MM.1S (cell line): ENCODE measurements at regions not wholly inside any gene's neighbourhood (a gene's known extent, or its start where the extent isn't known, plus 50 kb on each side); places are given as distances from the start of the nearest gene placed in this dataset.

Source experiments
- DNase-seq: peaks from one replicate; pipeline ENCODE4 v3.0.0-alpha.2; 2015
- H2AFZ ChIP-seq: fragments of 300-600 bp; sonication (generic); 2 replicates; pipeline ENCODE4 v1.6.0; 2016; ENCODE audit warnings: antibody characterized with exemption, low read length
- H3F3A ChIP-seq: fragments of 300-600 bp; sonication (generic); 2 replicates; pipeline ENCODE4 v1.6.1; 2016; ENCODE audit warnings: mild to moderate bottlenecking, antibody characterized with exemption, low read length, moderate library complexity, mixed read lengths; ENCODE audit not compliant: insufficient read depth
- H3K27ac ChIP-seq: fragments of 300-600 bp; sonication (generic); 2 replicates; pipeline ENCODE4 v1.5.1; 2016; ENCODE audit warnings: mild to moderate bottlenecking, low read length
- H3K27me3 ChIP-seq: fragments of 300-600 bp; sonication (generic); replicated peaks from 2 replicates; pipeline ENCODE4 v1.6.0; 2016; ENCODE audit warnings: low read length; ENCODE audit not compliant: insufficient read depth
- H3K36me3 ChIP-seq: fragments of 300-600 bp; sonication (generic); replicated peaks from 2 replicates; pipeline ENCODE4 v1.6.1; 2016; ENCODE audit warnings: mild to moderate bottlenecking, low read length, mixed read lengths; ENCODE audit not compliant: insufficient read depth
- H3K4me1 ChIP-seq: fragments of 300-600 bp; sonication (generic); 2 replicates; pipeline ENCODE4 v1.6.1; 2016; ENCODE audit warnings: low read length, mixed read lengths
- H3K4me2 ChIP-seq: fragments of 300-600 bp; sonication (generic); 2 replicates; pipeline ENCODE4 v1.6.0; 2016; ENCODE audit warnings: low read depth, low read length
- H3K4me3 ChIP-seq: fragments of 300-600 bp; sonication (generic); 2 replicates; pipeline ENCODE4 v1.5.1; 2016; ENCODE audit warnings: low read length, mixed read lengths
- H3K79me2 ChIP-seq: fragments of 300-600 bp; sonication (generic); 2 replicates; pipeline ENCODE4 v1.6.1; 2016; ENCODE audit warnings: mixed run types, low read length, mixed read lengths
- H3K9ac ChIP-seq: fragments of 300-600 bp; sonication (generic); 2 replicates; pipeline ENCODE4 v1.6.1; 2016; ENCODE audit warnings: low read length, mixed read lengths
- H3K9me2 ChIP-seq: fragments of 300-600 bp; sonication (generic); replicated peaks from 2 replicates; pipeline ENCODE4 v1.6.1; 2016; ENCODE audit warnings: mild to moderate bottlenecking, low read length, mixed read lengths; ENCODE audit not compliant: insufficient read depth
- H3K9me3 ChIP-seq: fragments of 300-600 bp; sonication (generic); replicated peaks from 2 replicates; pipeline ENCODE4 v1.6.1; 2016; ENCODE audit warnings: mild to moderate bottlenecking, low read length, mixed read lengths; ENCODE audit not compliant: insufficient read depth
- H4K20me1 ChIP-seq: fragments of 300-600 bp; sonication (generic); 2 replicates; pipeline ENCODE4 v1.6.1; 2016; ENCODE audit warnings: mild to moderate bottlenecking, low read length, moderate library complexity, mixed read lengths; ENCODE audit not compliant: insufficient read depth
- CTCF ChIP-seq: fragments of 300-600 bp; sonication (generic); IDR thresholded peaks from 2 replicates; pipeline ENCODE4 v1.5.1; 2016; ENCODE audit warnings: antibody characterized with exemption, low read length, mixed read lengths
- EZH2 ChIP-seq: fragments of 300-600 bp; sonication (generic); optimal IDR thresholded peaks from 2 replicates; pipeline ENCODE3; 2017; ENCODE audit warnings: low read depth, mild to moderate bottlenecking, antibody characterized with exemption, low read length, mixed read lengths
- EZH2phosphoT487 ChIP-seq: fragments of 300-600 bp; sonication (generic); IDR thresholded peaks from 2 replicates; pipeline ENCODE4 v1.6.1; 2018; ENCODE audit warnings: antibody characterized with exemption, low read length

GRCh38 chr3:127475391-127475790, 115.1 kb downstream of the TPRA1 start:
- Histone ChIP-seq H3K79me2 (no peaks in the 10 kb centered on the region), H4K20me1 (no peaks in the 10 kb centered on the region), H3K27ac (no peak overlapping the region), H3K9me2 (no peaks in the 10 kb centered on the region), H3K27me3 (peaks cover 13% of the 10 kb centered on the region), H3K9ac (no peak overlapping the region), H3K36me3 (no peaks in the 10 kb centered on the region), H3F3A (no peaks in the 10 kb centered on the region), H3K9me3 (no peaks in the 10 kb centered on the region), H3K4me3 (no peak overlapping the region), H2AFZ (no peak overlapping the region), H3K4me2 (no peak overlapping the region), H3K4me1 (no peaks in the 10 kb centered on the region)
- no peak for DNase-seq
- TF ChIP-seq EZH2 (no peak), CTCF (no peak)

DNA sequence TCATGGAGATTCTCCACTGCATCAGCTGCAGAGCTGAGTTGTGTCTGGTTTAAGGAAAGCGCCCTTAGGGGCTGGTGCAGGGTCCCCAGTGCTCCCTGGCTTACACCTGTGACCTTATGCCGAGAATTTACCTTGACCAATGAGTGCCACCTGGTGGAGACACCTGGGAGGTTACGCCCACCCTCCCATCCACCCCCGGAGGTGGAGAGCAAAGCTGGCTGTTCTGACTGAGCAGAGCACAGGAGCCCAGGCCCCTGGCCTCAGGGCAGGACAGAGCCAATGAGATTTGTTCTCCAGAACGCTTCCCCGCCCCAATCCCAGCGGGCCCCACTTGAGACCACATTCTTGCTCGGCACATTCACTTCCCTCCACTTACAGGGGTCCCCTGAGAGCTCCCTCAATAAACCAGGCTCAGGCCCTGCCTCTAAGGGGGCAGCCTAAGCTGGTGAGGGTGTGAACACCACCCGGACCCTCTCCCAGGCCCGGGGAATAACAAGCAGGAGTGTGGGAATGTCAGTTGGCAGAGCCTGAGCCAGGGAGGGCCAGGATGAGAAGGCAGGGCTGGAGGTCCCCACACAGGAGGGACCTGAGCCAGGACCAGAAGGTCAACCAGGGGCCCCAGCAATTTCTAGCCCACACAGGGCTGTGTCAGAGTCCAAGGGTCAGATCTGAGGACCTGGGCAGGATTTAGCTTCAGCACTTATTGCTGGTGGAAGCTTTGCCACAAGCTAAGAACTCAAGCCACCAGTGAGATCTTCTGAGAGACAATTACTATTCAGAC, 117.1 kb downstream of the TPRA1 start:
- no peaks in the 10 kb centered on the region for H3K9me3 ChIP-seq
- no peaks in the 10 kb centered on the region for H3K36me3 ChIP-seq
- no peak overlapping the region for H3K4me3 ChIP-seq
- H3K4me2 ChIP-seq = no peak overlapping the region
- no peak overlapping the region for H2AFZ ChIP-seq
- TF ChIP-seq CTCF (peak; percentile 48), EZH2phosphoT487 (no peak), EZH2 (no peak)
- H3F3A ChIP-seq = no peaks in the 10 kb centered on the region
- H4K20me1 ChIP-seq = no peaks in the 10 kb centered on the region
- H3K27ac ChIP-seq = no peak overlapping the region
- no peak for DNase-seq
- peaks cover 24% of the 10 kb centered on the region for H3K27me3 ChIP-seq
- no peaks in the 10 kb centered on the region for H3K9me2 ChIP-seq
- H3K9ac ChIP-seq = no peak overlapping the region
- no peaks in the 10 kb centered on the region for H3K79me2 ChIP-seq
- no peaks in the 10 kb centered on the region for H3K4me1 ChIP-seq

GRCh38 chr3:127472506-127472905, 118.0 kb downstream of the TPRA1 start:
- H4K20me1 ChIP-seq = no peaks in the 10 kb centered on the region
- peaks cover 26% of the 10 kb centered on the region; the same call in 1 of the 2 replicates for H3K27me3 ChIP-seq
- no peak overlapping the region for H3K4me3 ChIP-seq
- H3K4me1 ChIP-seq = no peaks in the 10 kb centered on the region
- no peak for TF ChIP-seq CTCF
- no peak for TF ChIP-seq EZH2phosphoT487
- TF ChIP-seq EZH2 = no peak
- no peaks in the 10 kb centered on the region for H3K79me2 ChIP-seq
- no peaks in the 10 kb centered on the region for H3K36me3 ChIP-seq
- H3K9me3 ChIP-seq = no peaks in the 10 kb centered on the region
- no peak overlapping the region for H3K9ac ChIP-seq
- H2AFZ ChIP-seq = no peak overlapping the region
- H3K9me2 ChIP-seq = no peaks in the 10 kb centered on the region
- no peak overlapping the region for H3K4me2 ChIP-seq
- H3F3A ChIP-seq = no peaks in the 10 kb centered on the region
- H3K27ac ChIP-seq = no peak overlapping the region
- DNase-seq = no peak
